Prostate gland (tissue), 2 donors: ENCODE measurements at regions not wholly inside any gene's neighbourhood (a gene's known extent, or its start where the extent isn't known, plus 50 kb on each side); places are given as distances from the start of the nearest gene placed in this dataset.
"Not testable (repeated sequence)": the region's sequence is repeated elsewhere in the genome, so short reads cannot be mapped to it uniquely, and the experiment has no call there.

ENCODE experiments used
- POLR2A ChIP-seq: fragments of 450-650 bp; IDR thresholded peaks from one replicate; pipeline ENCODE4 v1.6.1; 2016; ENCODE audit warnings: antibody characterized with exemption, mild to moderate bottlenecking
- POLR2AphosphoS5 ChIP-seq: sonication (generic); formaldehyde crosslinking; IDR thresholded peaks from one replicate; pipeline ENCODE4 v1.6.1; 2017; ENCODE audit warnings: antibody characterized with exemption
- TF ChIP-seq, protein P1 (sequence below), 4 experiments: fragments of 200-600 bp in 2 of 4; fragments of 450-650 bp in 2 of 4; sonication (generic) in 2 of 4; IDR thresholded peaks; 1 replicate in 3 of 4; 2 replicates in 1 of 4; pipeline ENCODE4 v1.5.1; 2016 to 2019; ENCODE audit warnings: antibody characterized with exemption in 4 of 4, mild to moderate bottlenecking in 2 of 4, moderate library complexity in 2 of 4

DNA sequence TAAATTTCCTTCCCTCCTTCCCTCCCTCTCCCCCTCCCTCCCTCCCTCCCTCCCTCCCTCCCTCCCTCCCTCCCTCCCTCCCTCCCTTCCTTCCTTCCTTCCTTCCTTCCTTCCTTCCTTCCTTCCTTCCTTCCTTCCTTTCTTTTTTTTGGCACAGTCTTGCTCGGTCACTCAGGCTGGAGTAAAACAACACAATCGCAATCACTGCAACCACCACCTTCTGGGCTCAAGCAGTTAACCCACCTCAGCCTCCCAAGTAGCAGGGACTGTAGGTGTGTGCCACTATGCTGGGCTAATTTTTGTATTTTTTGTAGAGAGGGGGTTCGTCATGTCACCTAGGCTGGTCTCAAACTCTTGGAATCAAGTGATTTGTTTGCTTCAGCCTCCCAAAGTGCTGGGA, 101.7 kb downstream of the RFPL4B start:
- TF ChIP-seq POLR2AphosphoS5, POLR2A: not testable (repeated sequence)
- TF ChIP-seq, protein P1, sequence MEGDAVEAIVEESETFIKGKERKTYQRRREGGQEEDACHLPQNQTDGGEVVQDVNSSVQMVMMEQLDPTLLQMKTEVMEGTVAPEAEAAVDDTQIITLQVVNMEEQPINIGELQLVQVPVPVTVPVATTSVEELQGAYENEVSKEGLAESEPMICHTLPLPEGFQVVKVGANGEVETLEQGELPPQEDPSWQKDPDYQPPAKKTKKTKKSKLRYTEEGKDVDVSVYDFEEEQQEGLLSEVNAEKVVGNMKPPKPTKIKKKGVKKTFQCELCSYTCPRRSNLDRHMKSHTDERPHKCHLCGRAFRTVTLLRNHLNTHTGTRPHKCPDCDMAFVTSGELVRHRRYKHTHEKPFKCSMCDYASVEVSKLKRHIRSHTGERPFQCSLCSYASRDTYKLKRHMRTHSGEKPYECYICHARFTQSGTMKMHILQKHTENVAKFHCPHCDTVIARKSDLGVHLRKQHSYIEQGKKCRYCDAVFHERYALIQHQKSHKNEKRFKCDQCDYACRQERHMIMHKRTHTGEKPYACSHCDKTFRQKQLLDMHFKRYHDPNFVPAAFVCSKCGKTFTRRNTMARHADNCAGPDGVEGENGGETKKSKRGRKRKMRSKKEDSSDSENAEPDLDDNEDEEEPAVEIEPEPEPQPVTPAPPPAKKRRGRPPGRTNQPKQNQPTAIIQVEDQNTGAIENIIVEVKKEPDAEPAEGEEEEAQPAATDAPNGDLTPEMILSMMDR (IDR thresholded peaks at IDR 0.05): not testable (repeated sequence)
